Stimulated activated CD4-positive, alpha-beta T cell treated with anti-CD3 and anti-CD28 coated beads, Interleukin-1b, Interleukin-23, amount 100 ng/mL, for 24 hours (primary cell): ENCODE measurements at regions not wholly inside any gene's neighbourhood (a gene's known extent, or its start where the extent isn't known, plus 50 kb on each side); places are given as distances from the start of the nearest gene placed in this dataset.
A peak's percentile ranks its signal among the peaks of the same experiment; 100 is the strongest.
"Not testable (repeated sequence)": the region's sequence is repeated elsewhere in the genome, so short reads cannot be mapped to it uniquely, and the experiment has no call there.

Experiments used
- DNase-seq, 4 experiments: peaks; one replicate each; pipeline ENCODE4 v3.0.0-alpha.2; 2020; ENCODE audit warnings: low read depth in 4 of 4, low spot score in 1 of 4

- no peak for DNase-seq
Measured at GRCh38 chr10:32217216-32217615, 129.7 kb downstream of the EPC1 start.

GRCh38 chr10:32213838-32214237, 133.1 kb downstream of the EPC1 start:
- not testable (repeated sequence) for DNase-seq

- no peak for DNase-seq
Measured at GRCh38 chr10:32211046-32211363, 136.0 kb downstream of the EPC1 start.

GRCh38 chr10:32210306-32211045, 136.5 kb downstream of the EPC1 start:
- peak in 1 of 4 experiments; percentile 7 for DNase-seq

- not testable (repeated sequence) for DNase-seq
Measured at GRCh38 chr10:32208005-32208404, 139.0 kb downstream of the EPC1 start.

- peak in 3 of 4 experiments; percentile 25 to 49 (median 37) for DNase-seq
Measured at GRCh38 chr10:32207544-32207943, 139.4 kb downstream of the EPC1 start.

- DNase-seq, result no peak
Measured at GRCh38 chr10:32205670-32206069, 141.3 kb downstream of the EPC1 start.

GRCh38 chr10:32204606-32205005, 142.4 kb downstream of the EPC1 start:
- no peak for DNase-seq

- no peak for DNase-seq
Measured at GRCh38 chr10:32199714-32200394, 143.6 kb upstream of the KIF5B start.

GRCh38 chr10:32197423-32197822, 141.2 kb upstream of the KIF5B start:
- DNase-seq, result no peak

GRCh38 chr10:32190890-32191491, 134.8 kb upstream of the KIF5B start:
- no peak for DNase-seq

- DNase-seq, result no peak
Measured at GRCh38 chr10:32189400-32190084, 133.3 kb upstream of the KIF5B start.

GRCh38 chr10:32188601-32189000, 132.4 kb upstream of the KIF5B start:
- DNase-seq, result not testable (repeated sequence)

- no peak for DNase-seq
Measured at GRCh38 chr10:32187686-32188085, 131.5 kb upstream of the KIF5B start.

GRCh38 chr10:32183652-32184051, 127.4 kb upstream of the KIF5B start:
- DNase-seq, result not testable (repeated sequence)

- no peak for DNase-seq
Measured at GRCh38 chr10:32182476-32182875, 126.3 kb upstream of the KIF5B start.

- DNase-seq, result no peak
Measured at GRCh38 chr10:32180390-32181280, 124.4 kb upstream of the KIF5B start.

GRCh38 chr10:32179836-32180235, 123.6 kb upstream of the KIF5B start:
- no peak for DNase-seq

- DNase-seq, result not testable (repeated sequence)
Measured at GRCh38 chr10:32177594-32177993, 121.4 kb upstream of the KIF5B start.

GRCh38 chr10:32175629-32176028, 119.4 kb upstream of the KIF5B start:
- no peak for DNase-seq
